Peyer's patch (tissue), 4 donors: ENCODE measurements at regions not wholly inside any gene's neighbourhood (a gene's known extent, or its start where the extent isn't known, plus 50 kb on each side); places are given as distances from the start of the nearest gene placed in this dataset.

Source experiments
- DNase-seq, 3 donors: peaks; one replicate each; pipeline ENCODE4 v3.0.0-alpha.2; 2017 to 2019
- H3K27ac ChIP-seq, 4 donors: fragments of 200-600 bp; sonication (generic); one replicate each; pipeline ENCODE4 v1.5.1; 2016 to 2019
- H3K27me3 ChIP-seq, 2 donors: fragments of 200-600 bp; sonication (generic); one replicate each; pipeline ENCODE4 v1.5.1; 2019
- H3K36me3 ChIP-seq, 3 donors: fragments of 200-600 bp; sonication (generic); one replicate each; pipeline ENCODE4 v1.5.1; 2016 to 2019
- H3K4me1 ChIP-seq, 4 donors: fragments of 200-600 bp; sonication (generic); one replicate each; pipeline ENCODE4 v1.5.1; 2016 to 2019
- H3K4me3 ChIP-seq, 4 donors: fragments of 200-600 bp; sonication (generic); 1 replicate in 3 of 4; 2 replicates in 1 of 4; pipeline ENCODE4 v1.5.1; 2016 to 2019; ENCODE audit warnings: mild to moderate bottlenecking in 1 of 4
- H3K9me3 ChIP-seq, 4 donors: fragments of 200-600 bp; sonication (generic); one replicate each; pipeline ENCODE4 v1.5.1; 2016 to 2019; ENCODE audit warnings: mild to moderate bottlenecking in 1 of 4
- CTCF ChIP-seq, 6 experiments: fragments of 450-650 bp in 4 of 6; fragments of 200-600 bp in 2 of 6; sonication (generic) in 1 of 6; IDR thresholded peaks; one replicate each; pipeline ENCODE4 v1.5.1; 2017 to 2019; ENCODE audit warnings: antibody characterized with exemption in 6 of 6, mild to moderate bottlenecking in 3 of 6, moderate library complexity in 1 of 6
- POLR2A ChIP-seq, 2 donors: fragments of 450-650 bp; IDR thresholded peaks; one replicate each; pipeline ENCODE4 v1.5.1; 2017; ENCODE audit warnings: antibody characterized with exemption in 2 of 2, mild to moderate bottlenecking in 2 of 2, moderate library complexity in 2 of 2

- DNase-seq = no peak
- H3K4me1 ChIP-seq = peaks cover 0 to 6% (median 2%) of the 10 kb centered on the region in 4 donors
Measured at GRCh38 chr13:73580513-73581267, 521.9 kb downstream of the KLF5 start.

GRCh38 chr13:73579574-73580274 is 520.9 kb downstream of the KLF5 start:
- DNase-seq = no peak
- no peaks in the 10 kb centered on the region for H3K36me3 ChIP-seq
- H3K27ac ChIP-seq = no peak overlapping the region
- H3K9me3 ChIP-seq = no peaks in the 10 kb centered on the region
- no peak overlapping the region for H3K4me3 ChIP-seq
- H3K4me1 ChIP-seq = peaks cover 0 to 6% (median 2%) of the 10 kb centered on the region in 4 donors
- H3K27me3 ChIP-seq = no peaks in the 10 kb centered on the region
- TF ChIP-seq CTCF (IDR thresholded peaks at IDR 0.05) = no peak
- TF ChIP-seq POLR2A (IDR thresholded peaks at IDR 0.05) = no peak

More at GRCh38 chr13:73580513-73581267, 521.9 kb downstream of the KLF5 start:
- H3K4me3 ChIP-seq = no peak overlapping the region
- no peaks in the 10 kb centered on the region for H3K27me3 ChIP-seq
- H3K9me3 ChIP-seq = no peaks in the 10 kb centered on the region
- H3K27ac ChIP-seq = no peak overlapping the region
- TF ChIP-seq POLR2A (IDR thresholded peaks at IDR 0.05) (no peak), CTCF (IDR thresholded peaks at IDR 0.05) (peak in 1 of 6 experiments; percentile 37)
- H3K36me3 ChIP-seq = no peaks in the 10 kb centered on the region

- Histone ChIP-seq H3K4me1 (peaks cover 0 to 6% (median 2%) of the 10 kb centered on the region in 4 donors), H3K27me3 (no peaks in the 10 kb centered on the region), H3K27ac (no peak overlapping the region), H3K9me3 (no peaks in the 10 kb centered on the region), H3K36me3 (no peaks in the 10 kb centered on the region), H3K4me3 (no peak overlapping the region)
- TF ChIP-seq POLR2A (IDR thresholded peaks at IDR 0.05) = no peak
- TF ChIP-seq CTCF (IDR thresholded peaks at IDR 0.05) = no peak
- no peak for DNase-seq
Measured at GRCh38 chr13:73578251-73578875, 519.6 kb downstream of the KLF5 start.

GRCh38 chr13:73576291-73576690 is 517.5 kb downstream of the KLF5 start:
- H3K4me3 ChIP-seq = peak overlapping the region in 1 of 4 donors; percentile 11
- TF ChIP-seq POLR2A (IDR thresholded peaks at IDR 0.05) = no peak
- TF ChIP-seq CTCF (IDR thresholded peaks at IDR 0.05) = no peak
- no peaks in the 10 kb centered on the region for H3K27me3 ChIP-seq
- no peaks in the 10 kb centered on the region for H3K9me3 ChIP-seq
- H3K36me3 ChIP-seq = no peaks in the 10 kb centered on the region
- no peak for DNase-seq
- H3K4me1 ChIP-seq = peaks cover 0 to 3% (median 0%) of the 10 kb centered on the region in 4 donors
- H3K27ac ChIP-seq = peak overlapping the region in 2 of 4 donors; percentile 66 to 72

GRCh38 chr13:73572824-73573223 is 514.0 kb downstream of the KLF5 start:
- DNase-seq = no peak
- H3K4me1 ChIP-seq = no peaks in the 10 kb centered on the region
- no peaks in the 10 kb centered on the region for H3K36me3 ChIP-seq
- no peak overlapping the region for H3K4me3 ChIP-seq
- no peaks in the 10 kb centered on the region for H3K27me3 ChIP-seq
- TF ChIP-seq POLR2A (IDR thresholded peaks at IDR 0.05) (no peak), CTCF (IDR thresholded peaks at IDR 0.05) (no peak)
- H3K27ac ChIP-seq = no peak overlapping the region
- H3K9me3 ChIP-seq = no peaks in the 10 kb centered on the region
